ENCODE measurements at regions not wholly inside any gene's neighbourhood (a gene's known extent, or its start where the extent isn't known, plus 50 kb on each side); places are given as distances from the start of the nearest gene placed in this dataset.

DNA sequence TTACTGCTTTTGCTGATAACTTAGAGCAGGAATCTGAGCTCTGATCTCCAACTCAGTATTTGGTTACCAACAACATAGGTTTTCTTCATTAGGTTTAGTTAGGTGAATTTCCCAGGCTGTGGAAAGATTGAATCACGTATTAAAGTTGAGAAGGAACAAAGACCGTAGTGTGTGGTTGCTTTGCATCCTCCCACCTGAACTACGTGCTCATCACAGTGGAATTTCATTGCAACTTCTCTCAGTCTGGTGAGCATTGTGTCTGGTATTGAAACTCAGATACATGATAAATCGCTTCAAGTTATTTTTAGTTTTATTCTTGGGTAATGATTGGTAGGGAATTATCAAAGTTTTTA lies 139.4 kb upstream of the AKR1E2 start:
- TF ChIP-seq POLR2AphosphoS5 (IDR thresholded peaks at IDR 0.05; ENCODE audit: low read depth) (no peak), GABPA (IDR thresholded peaks at IDR 0.05; ENCODE audit: low read depth) (no peak), SPI1 (IDR thresholded peaks at IDR 0.05; ENCODE audit: borderline replicate concordance, low read depth) (no peak)
- TF ChIP-seq, protein P1, sequence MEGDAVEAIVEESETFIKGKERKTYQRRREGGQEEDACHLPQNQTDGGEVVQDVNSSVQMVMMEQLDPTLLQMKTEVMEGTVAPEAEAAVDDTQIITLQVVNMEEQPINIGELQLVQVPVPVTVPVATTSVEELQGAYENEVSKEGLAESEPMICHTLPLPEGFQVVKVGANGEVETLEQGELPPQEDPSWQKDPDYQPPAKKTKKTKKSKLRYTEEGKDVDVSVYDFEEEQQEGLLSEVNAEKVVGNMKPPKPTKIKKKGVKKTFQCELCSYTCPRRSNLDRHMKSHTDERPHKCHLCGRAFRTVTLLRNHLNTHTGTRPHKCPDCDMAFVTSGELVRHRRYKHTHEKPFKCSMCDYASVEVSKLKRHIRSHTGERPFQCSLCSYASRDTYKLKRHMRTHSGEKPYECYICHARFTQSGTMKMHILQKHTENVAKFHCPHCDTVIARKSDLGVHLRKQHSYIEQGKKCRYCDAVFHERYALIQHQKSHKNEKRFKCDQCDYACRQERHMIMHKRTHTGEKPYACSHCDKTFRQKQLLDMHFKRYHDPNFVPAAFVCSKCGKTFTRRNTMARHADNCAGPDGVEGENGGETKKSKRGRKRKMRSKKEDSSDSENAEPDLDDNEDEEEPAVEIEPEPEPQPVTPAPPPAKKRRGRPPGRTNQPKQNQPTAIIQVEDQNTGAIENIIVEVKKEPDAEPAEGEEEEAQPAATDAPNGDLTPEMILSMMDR (IDR thresholded peaks at IDR 0.05; ENCODE audit: insufficient read depth, low read length), result no peak
- TF ChIP-seq, protein P2, sequence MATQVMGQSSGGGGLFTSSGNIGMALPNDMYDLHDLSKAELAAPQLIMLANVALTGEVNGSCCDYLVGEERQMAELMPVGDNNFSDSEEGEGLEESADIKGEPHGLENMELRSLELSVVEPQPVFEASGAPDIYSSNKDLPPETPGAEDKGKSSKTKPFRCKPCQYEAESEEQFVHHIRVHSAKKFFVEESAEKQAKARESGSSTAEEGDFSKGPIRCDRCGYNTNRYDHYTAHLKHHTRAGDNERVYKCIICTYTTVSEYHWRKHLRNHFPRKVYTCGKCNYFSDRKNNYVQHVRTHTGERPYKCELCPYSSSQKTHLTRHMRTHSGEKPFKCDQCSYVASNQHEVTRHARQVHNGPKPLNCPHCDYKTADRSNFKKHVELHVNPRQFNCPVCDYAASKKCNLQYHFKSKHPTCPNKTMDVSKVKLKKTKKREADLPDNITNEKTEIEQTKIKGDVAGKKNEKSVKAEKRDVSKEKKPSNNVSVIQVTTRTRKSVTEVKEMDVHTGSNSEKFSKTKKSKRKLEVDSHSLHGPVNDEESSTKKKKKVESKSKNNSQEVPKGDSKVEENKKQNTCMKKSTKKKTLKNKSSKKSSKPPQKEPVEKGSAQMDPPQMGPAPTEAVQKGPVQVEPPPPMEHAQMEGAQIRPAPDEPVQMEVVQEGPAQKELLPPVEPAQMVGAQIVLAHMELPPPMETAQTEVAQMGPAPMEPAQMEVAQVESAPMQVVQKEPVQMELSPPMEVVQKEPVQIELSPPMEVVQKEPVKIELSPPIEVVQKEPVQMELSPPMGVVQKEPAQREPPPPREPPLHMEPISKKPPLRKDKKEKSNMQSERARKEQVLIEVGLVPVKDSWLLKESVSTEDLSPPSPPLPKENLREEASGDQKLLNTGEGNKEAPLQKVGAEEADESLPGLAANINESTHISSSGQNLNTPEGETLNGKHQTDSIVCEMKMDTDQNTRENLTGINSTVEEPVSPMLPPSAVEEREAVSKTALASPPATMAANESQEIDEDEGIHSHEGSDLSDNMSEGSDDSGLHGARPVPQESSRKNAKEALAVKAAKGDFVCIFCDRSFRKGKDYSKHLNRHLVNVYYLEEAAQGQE (IDR thresholded peaks at IDR 0.05; ENCODE audit: insufficient replicate concordance, low read depth), result no peak
